ENCODE measurements at regions not wholly inside any gene's neighbourhood (a gene's known extent, or its start where the extent isn't known, plus 50 kb on each side); places are given as distances from the start of the nearest gene placed in this dataset.

DNA sequence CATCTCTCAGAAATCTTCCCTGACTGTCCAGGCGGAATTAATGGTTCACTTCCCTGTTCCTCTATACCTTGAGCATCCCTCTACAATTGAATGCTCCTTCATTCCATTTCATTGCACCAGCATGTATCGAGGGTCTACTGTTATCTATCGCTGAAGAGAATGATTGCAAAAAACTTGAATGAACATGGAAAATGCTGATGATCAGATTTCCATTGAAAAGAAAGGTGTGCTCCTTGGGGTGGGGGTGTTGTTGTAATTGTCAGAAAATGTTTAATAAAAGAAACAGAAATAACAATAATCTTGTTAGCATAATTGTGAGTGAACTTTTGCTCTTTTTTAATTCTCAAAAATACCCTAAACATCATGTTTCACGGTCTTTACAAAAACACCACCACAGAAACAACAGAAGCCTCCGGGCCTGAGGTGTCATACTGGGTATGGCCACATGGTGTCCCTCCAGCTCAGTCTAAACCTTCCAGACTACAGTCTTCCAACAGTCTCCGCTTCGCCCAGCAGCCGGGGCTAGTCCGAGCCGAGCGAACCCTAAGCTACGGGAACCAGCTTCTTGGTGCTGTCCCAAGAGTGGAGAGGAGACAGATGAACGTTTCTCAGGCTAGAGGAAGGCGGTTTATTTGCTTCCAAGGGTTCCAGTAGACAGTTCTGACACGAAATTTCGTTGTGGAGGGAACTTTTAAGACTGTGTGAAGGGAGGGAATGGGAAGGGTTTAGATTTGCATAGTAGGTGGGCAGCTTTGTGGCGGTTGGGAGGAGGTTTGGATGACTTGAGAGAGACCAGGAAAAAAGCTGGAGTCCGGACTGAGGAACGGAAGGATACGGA, 75.8 kb upstream of the ZBED5 start:
- H3K27ac ChIP-seq = peak overlapping the region; percentile 56 to 91
- H3K36me3 ChIP-seq = no peaks in the 10 kb centered on the region
- H3K27me3 ChIP-seq = no peaks in the 10 kb centered on the region
- no peaks in the 10 kb centered on the region for H3K9me3 ChIP-seq
- H3K4me3 ChIP-seq = peak overlapping the region; percentile 28 to 66
- intact Hi-C loops (cut with DNase I) = loop anchor here (1.0 to 10.0 kb wide), 6 partner anchors 90 to 1354 kb away; partner anchors contain the start of gene GALNT18
- peak; percentile 63 to 95 for DNase-seq (ENCODE audit: low spot score in 2 of 2)
- H3K4me1 ChIP-seq = peaks cover 0 to 16% of the 10 kb centered on the region in 2 donors
- TF ChIP-seq, protein P1, sequence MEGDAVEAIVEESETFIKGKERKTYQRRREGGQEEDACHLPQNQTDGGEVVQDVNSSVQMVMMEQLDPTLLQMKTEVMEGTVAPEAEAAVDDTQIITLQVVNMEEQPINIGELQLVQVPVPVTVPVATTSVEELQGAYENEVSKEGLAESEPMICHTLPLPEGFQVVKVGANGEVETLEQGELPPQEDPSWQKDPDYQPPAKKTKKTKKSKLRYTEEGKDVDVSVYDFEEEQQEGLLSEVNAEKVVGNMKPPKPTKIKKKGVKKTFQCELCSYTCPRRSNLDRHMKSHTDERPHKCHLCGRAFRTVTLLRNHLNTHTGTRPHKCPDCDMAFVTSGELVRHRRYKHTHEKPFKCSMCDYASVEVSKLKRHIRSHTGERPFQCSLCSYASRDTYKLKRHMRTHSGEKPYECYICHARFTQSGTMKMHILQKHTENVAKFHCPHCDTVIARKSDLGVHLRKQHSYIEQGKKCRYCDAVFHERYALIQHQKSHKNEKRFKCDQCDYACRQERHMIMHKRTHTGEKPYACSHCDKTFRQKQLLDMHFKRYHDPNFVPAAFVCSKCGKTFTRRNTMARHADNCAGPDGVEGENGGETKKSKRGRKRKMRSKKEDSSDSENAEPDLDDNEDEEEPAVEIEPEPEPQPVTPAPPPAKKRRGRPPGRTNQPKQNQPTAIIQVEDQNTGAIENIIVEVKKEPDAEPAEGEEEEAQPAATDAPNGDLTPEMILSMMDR (IDR thresholded peaks at IDR 0.05) = peak; percentile 96 to 98 (median 97)

DNA sequence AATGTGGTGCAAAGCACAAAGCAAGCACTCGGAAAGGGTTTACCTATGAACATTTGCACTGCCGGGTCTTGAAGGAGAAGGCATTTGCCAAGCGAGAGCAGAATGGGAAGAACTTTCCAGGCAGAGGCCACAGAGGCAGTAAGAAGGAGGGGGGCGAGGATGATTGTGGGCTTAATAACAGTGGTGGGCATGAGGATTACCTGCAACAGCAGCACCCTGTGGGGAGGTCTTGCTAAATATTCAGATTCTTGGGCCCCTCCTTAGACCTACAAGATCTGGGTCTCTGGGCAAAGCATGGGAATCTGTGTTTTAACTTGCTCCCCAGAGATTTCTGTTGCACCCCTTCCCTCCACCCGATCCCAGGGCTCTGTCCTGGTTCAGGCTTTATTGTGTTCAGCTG, 75.1 kb upstream of the ZBED5 start:
- TF ChIP-seq, protein P1 (IDR thresholded peaks at IDR 0.05) = no peak
- DNase-seq (ENCODE audit: low spot score in 2 of 2) = no peak
- Histone ChIP-seq H3K27ac (no peak overlapping the region), H3K4me3 (no peak overlapping the region), H3K36me3 (no peaks in the 10 kb centered on the region), H3K27me3 (no peaks in the 10 kb centered on the region), H3K9me3 (no peaks in the 10 kb centered on the region), H3K4me1 (peaks cover 0 to 23% of the 10 kb centered on the region in 2 donors)
- intact Hi-C loops (cut with DNase I) = loop anchor here (1.0 to 10.0 kb wide), 6 partner anchors 90 to 1354 kb away; partner anchors contain the start of gene GALNT18

- peak overlapping the region; percentile 95 to 98 for H3K27ac ChIP-seq
- H3K4me3 ChIP-seq = peak overlapping the region; percentile 57 to 72
- TF ChIP-seq, protein P1 (IDR thresholded peaks at IDR 0.05) = no peak
- intact Hi-C loops (cut with DNase I) = loop anchor here (1.0 to 10.0 kb wide), 9 partner anchors 23 to 1355 kb away; partner anchors contain the start of genes EIF4G2, GALNT18 and ZBED5
- peak in 1 of 2 donors; percentile 82 for DNase-seq (ENCODE audit: low spot score in 2 of 2)
- H3K9me3 ChIP-seq = no peaks in the 10 kb centered on the region
- peaks cover 0 to 28% of the 10 kb centered on the region in 2 donors for H3K4me1 ChIP-seq
- H3K27me3 ChIP-seq = no peaks in the 10 kb centered on the region
- H3K36me3 ChIP-seq = no peaks in the 10 kb centered on the region
Observed at GRCh38 chr11:10931761-10932670, 74.2 kb upstream of the ZBED5 start.

- Histone ChIP-seq H3K4me1 (peaks cover 0 to 29% of the 10 kb centered on the region in 2 donors), H3K27ac (peak overlapping the region; percentile 95 to 98), H3K4me3 (peak overlapping the region; percentile 57 to 72), H3K36me3 (no peaks in the 10 kb centered on the region), H3K27me3 (no peaks in the 10 kb centered on the region), H3K9me3 (no peaks in the 10 kb centered on the region)
- intact Hi-C loops (cut with DNase I) = loop anchor here (1.0 to 10.0 kb wide), 8 partner anchors 22 to 1356 kb away; partner anchors contain the start of genes EIF4G2, GALNT18 and ZBED5
- TF ChIP-seq, protein P1 (IDR thresholded peaks at IDR 0.05) = no peak
- DNase-seq (ENCODE audit: low spot score in 2 of 2) = peak; percentile 25 to 88
Observed at GRCh38 chr11:10930972-10931760, 73.3 kb upstream of the ZBED5 start.
